GM12891 (cell line): ENCODE measurements at regions not wholly inside any gene's neighbourhood (a gene's known extent, or its start where the extent isn't known, plus 50 kb on each side); places are given as distances from the start of the nearest gene placed in this dataset.

ENCODE experiments used
- POLR2A ChIP-seq: IDR thresholded peaks from 2 replicates; pipeline ENCODE4 v1.6.1; 2011; ENCODE audit warnings: low read depth, low read length, control low read depth
- POLR2AphosphoS5 ChIP-seq: IDR thresholded peaks from 2 replicates; pipeline ENCODE4 v1.6.1; 2011; ENCODE audit warnings: low read depth, low read length, control low read depth
- SPI1 ChIP-seq: IDR thresholded peaks from 2 replicates; pipeline ENCODE4 v1.6.1; 2011; ENCODE audit warnings: low read depth, low read length, control low read depth
- TAF1 ChIP-seq: IDR thresholded peaks from 2 replicates; pipeline ENCODE4 v1.6.1; 2011; ENCODE audit warnings: low read depth, low read length, control low read depth

GRCh38 chr9:104986096-104986495 lies 58.1 kb upstream of the ABCA1 start:
- TF ChIP-seq POLR2AphosphoS5: no peak
- TF ChIP-seq SPI1: no peak
- no peak for TF ChIP-seq TAF1
- no peak for TF ChIP-seq POLR2A
